ENCODE measurements at regions not wholly inside any gene's neighbourhood (a gene's known extent, or its start where the extent isn't known, plus 50 kb on each side); places are given as distances from the start of the nearest gene placed in this dataset.

- no peak for DNase-seq
Measured at GRCh38 chr9:80012557-80013330, 441.0 kb downstream of the TLE4 start.

GRCh38 chr9:80009204-80009603 lies 437.4 kb downstream of the TLE4 start:
- DNase-seq = no peak

- DNase-seq = no peak
Measured at GRCh38 chr9:80004714-80005113, 432.9 kb downstream of the TLE4 start.

GRCh38 chr9:79990536-79990935 lies 418.8 kb downstream of the TLE4 start:
- no peak for DNase-seq

- no peak for DNase-seq
Measured at GRCh38 chr9:79989079-79989478, 417.3 kb downstream of the TLE4 start.

GRCh38 chr9:79988126-79988525 lies 416.4 kb downstream of the TLE4 start:
- no peak for DNase-seq

- DNase-seq = no peak
Measured at GRCh38 chr9:79986437-79986836, 414.7 kb downstream of the TLE4 start.

- no peak for DNase-seq
Measured at GRCh38 chr9:79985772-79986171, 414.0 kb downstream of the TLE4 start.

GRCh38 chr9:79985264-79985663 lies 413.5 kb downstream of the TLE4 start:
- no peak for DNase-seq

- DNase-seq = no peak
Measured at GRCh38 chr9:79984429-79985067, 412.8 kb downstream of the TLE4 start.

- no peak for DNase-seq
Measured at GRCh38 chr9:79980432-79980831, 408.7 kb downstream of the TLE4 start.

GRCh38 chr9:79977510-79978197 lies 405.9 kb downstream of the TLE4 start:
- no peak for DNase-seq

- DNase-seq = no peak
Measured at GRCh38 chr9:79977074-79977435, 405.3 kb downstream of the TLE4 start.

- no peak for DNase-seq
Measured at GRCh38 chr9:79976257-79977073, 404.7 kb downstream of the TLE4 start.

- DNase-seq = no peak
Measured at GRCh38 chr9:79975621-79976256, 404.0 kb downstream of the TLE4 start.

- no peak for DNase-seq
Measured at GRCh38 chr9:79974806-79975422, 403.1 kb downstream of the TLE4 start.

GRCh38 chr9:79973627-79974026 lies 401.9 kb downstream of the TLE4 start:
- no peak for DNase-seq

GRCh38 chr9:79970146-79970425 lies 398.3 kb downstream of the TLE4 start:
- DNase-seq = no peak

GRCh38 chr9:79969393-79970145 lies 397.8 kb downstream of the TLE4 start:
- DNase-seq = no peak

GRCh38 chr9:79968533-79968932 lies 396.8 kb downstream of the TLE4 start:
- no peak for DNase-seq

GRCh38 chr9:79962836-79963235 lies 391.1 kb downstream of the TLE4 start:
- no peak for DNase-seq

GRCh38 chr9:79962150-79962549 lies 390.4 kb downstream of the TLE4 start:
- no peak for DNase-seq

Data from effector CD8-positive, alpha-beta T cell (primary cell).